HepG2 (cell line): ENCODE measurements at regions not wholly inside any gene's neighbourhood (a gene's known extent, or its start where the extent isn't known, plus 50 kb on each side); places are given as distances from the start of the nearest gene placed in this dataset.

ENCODE experiments used
- ATAC-seq: fragments of 200-7000 bp; cut with Tn5 transposase; 3 replicates; pipeline ENCODE4 v1.9.1; 2020; ENCODE audit warnings: mild to moderate bottlenecking, moderate library complexity
- BruUV-seq: library from RNA; stranded (reverse); fragments of 400-500 nt; replicated peaks from 2 replicates; lab custom pipeline; 2021; lab: Mats Ljungman, UMichigan
- CTCF ChIA-PET: fragments of 300-600 bp; formaldehyde crosslinking; extraction: SDS; loops from one replicate; lab custom pipeline; 2021; ENCODE audit warnings: low total read pairs, inconsistent platforms, low intra/inter-chr PET ratio; lab: Yijun Ruan, JAX
- POLR2A ChIA-PET: fragments of 350-600 bp; sonication (Branson Sonifier 250); formaldehyde crosslinking; loops from one replicate; lab custom pipeline; 2020; ENCODE audit warnings: antibody characterized with exemption, inconsistent platforms; lab: Yijun Ruan, JAX
- DNase-seq: peaks from one replicate; pipeline ENCODE4 v3.0.0-alpha.2; 2015; ENCODE audit warnings: low spot score
- FAIRE-seq: peaks from 3 replicates; lab custom pipeline; 2011; peaks lifted over from hg19 to GRCh38; lab: Jason Lieb, UNC
- H2AFZ ChIP-seq: one replicate; pipeline ENCODE4 v1.6.1; 2011; ENCODE audit warnings: low read length, inconsistent platforms
- H3K27ac ChIP-seq: fragments of 300-600 bp; 3 replicates; pipeline ENCODE4 v1.8.0; 2011; ENCODE audit warnings: mixed run types, mild to moderate bottlenecking, mixed read lengths, low read length, inconsistent platforms; ENCODE audit not compliant: insufficient read depth; ENCODE audit errors: extremely low read length
- H3K27me3 ChIP-seq, 2 experiments: fragments of 200-600 bp in 1 of 2; 2 replicates in 1 of 2; 3 replicates in 1 of 2; pipeline versions ENCODE4 v1.6.0 to v1.8.0; 2011; ENCODE audit warnings: low read length in 2 of 2, mild to moderate bottlenecking in 2 of 2, moderate library complexity in 2 of 2, inconsistent platforms in 1 of 2; ENCODE audit not compliant: insufficient read depth in 2 of 2, control insufficient read depth in 1 of 2
- H3K36me3 ChIP-seq, 2 experiments: fragments of 200-600 bp in 1 of 2; replicated peaks in 1 of 2; 2 replicates in 1 of 2; 3 replicates in 1 of 2; pipeline versions ENCODE4 v1.5.1 to v1.8.0; 2011; ENCODE audit warnings: low read length in 2 of 2, inconsistent platforms in 1 of 2; ENCODE audit not compliant: insufficient read depth in 2 of 2, control insufficient read depth in 1 of 2
- H3K4me1 ChIP-seq: 2 replicates; pipeline ENCODE4 v1.5.1; 2012; ENCODE audit warnings: low read length, inconsistent platforms; ENCODE audit not compliant: insufficient read depth
- H3K4me2 ChIP-seq: 2 replicates; pipeline ENCODE4 v1.6.0; 2011; ENCODE audit warnings: low read depth, low read length, inconsistent platforms
- H3K4me3 ChIP-seq, 3 experiments: fragments of 200-600 bp in 1 of 3; sonication (generic), shearing (Covaris generic) in 1 of 3; replicated peaks in 1 of 3; 2 replicates each; pipeline ENCODE4 v1.5.1; 2011 to 2016; ENCODE audit warnings: low read length in 3 of 3, inconsistent platforms in 2 of 3, low read depth in 2 of 3, mild to moderate bottlenecking in 2 of 3, control low read depth in 1 of 3, mixed read lengths in 1 of 3; ENCODE audit not compliant: insufficient read depth in 1 of 3
- H3K79me2 ChIP-seq: one replicate; pipeline ENCODE4 v1.6.1; 2011; ENCODE audit warnings: low read length, inconsistent platforms; ENCODE audit not compliant: insufficient read depth
- H3K9ac ChIP-seq: 2 replicates; pipeline ENCODE4 v1.6.0; 2011; ENCODE audit warnings: mild to moderate bottlenecking, low read depth, low read length, inconsistent platforms; ENCODE audit not compliant: insufficient read depth
- H3K9me3 ChIP-seq: 2 replicates; pipeline ENCODE4 v1.5.1; 2012; ENCODE audit warnings: mild to moderate bottlenecking, low read length
- H4K20me1 ChIP-seq: 2 replicates; pipeline ENCODE4 v1.6.0; 2011; ENCODE audit warnings: inconsistent platforms, mild to moderate bottlenecking, low read length, moderate library complexity; ENCODE audit not compliant: insufficient read depth
- KIAA2018 ChIP-seq: sonication (generic); formaldehyde crosslinking; IDR thresholded peaks from 2 replicates; pipeline ENCODE4 v1.5.0; 2020; ENCODE audit warnings: mild to moderate bottlenecking, missing genetic modification reagents, borderline replicate concordance
- NR1H2 ChIP-seq: sonication (generic); formaldehyde crosslinking; IDR thresholded peaks from 2 replicates; pipeline ENCODE4 v1.8.1; 2022; ENCODE audit warnings: low read depth, missing genetic modification reagents, borderline replicate concordance
- WGBS: methylation state at CpG from one replicate; pipeline ENCODE4 v1.1.6; 2017; ENCODE audit warnings: low lambda C conversion rate; 5-methylcytosine and 5-hydroxymethylcytosine counted together
- in situ Hi-C: cut with HindIII; loops from 2 replicates; pipeline ENCODE4 v1.10.0; 2017; ENCODE audit warnings: low pct_unique_long_range_greater_than_20kb; ENCODE audit not compliant: extremely low pct_ligation_motif_present
- intact Hi-C: fragments of 100-400 bp; cut with micrococcal nuclease; formaldehyde crosslinking; loops from one replicate; pipeline ENCODE4 v1.10.0; 2022; ENCODE audit not compliant: unreplicated experiment

- POLR2A ChIA-PET = no interaction called here
- Histone ChIP-seq H3K4me3 (no peak overlapping the region), H3K79me2 (no peaks in the 10 kb centered on the region), H3K9ac (no peak overlapping the region), H3K36me3 (no peaks in the 10 kb centered on the region), H4K20me1 (no peaks in the 10 kb centered on the region), H3K9me3 (0 out of 2 replicates have a peak, but pooled peaks cover 5% of the 10 kb centered on the region), H3K4me2 (no peak overlapping the region), H3K4me1 (no peaks in the 10 kb centered on the region), H3K27ac (no peak overlapping the region), H2AFZ (no peak overlapping the region), H3K27me3 (no peaks in the 10 kb centered on the region)
- CTCF ChIA-PET = no interaction called here
- intact Hi-C loops = no loop called here
- DNase-seq = no peak
- no TSS peak for BruUV-seq
- no peak for TF ChIP-seq KIAA2018
- no peak for TF ChIP-seq NR1H2 (CRISPR knock-in tag)
- no peak for FAIRE-seq
- WGBS = 2% methylated on average over 3 of the region's 3 CpGs
- in situ Hi-C loops = no loop called here
- no peak for ATAC-seq
These were observed 72.4 kb upstream of the PDE1C start for GRCh38 chr7:32142649-32143048.
